Heart left ventricle (tissue), 16 donors: ENCODE measurements at regions not wholly inside any gene's neighbourhood (a gene's known extent, or its start where the extent isn't known, plus 50 kb on each side); places are given as distances from the start of the nearest gene placed in this dataset.

ENCODE experiments used
- ATAC-seq, 4 donors: fragments of 200-7000 bp; cut with Tn5 transposase; one replicate each; pipeline ENCODE4 v1.9.1; 2020 to 2022; ENCODE audit warnings: moderate library complexity in 4 of 4, mild to moderate bottlenecking in 3 of 4, moderate number of reproducible peaks in 1 of 4
- DNase-seq, 5 donors: peaks; one replicate each; pipeline ENCODE4 v3.0.0-alpha.2; 2020
- H3K27ac ChIP-seq, 12 donors: fragments of 200-600 bp; sonication (generic) in 4 of 12; one replicate each; pipeline versions ENCODE4 v1.5.0 to v1.8.0; 2016 to 2022; ENCODE audit warnings: mild to moderate bottlenecking in 2 of 12
- H3K27me3 ChIP-seq, 9 donors: fragments of 200-600 bp; sonication (generic) in 2 of 9; one replicate each; pipeline versions ENCODE4 v1.5.1 to v1.8.0; 2016 to 2022; ENCODE audit warnings: mild to moderate bottlenecking in 3 of 9
- H3K36me3 ChIP-seq, 9 donors: fragments of 200-600 bp; sonication (generic) in 2 of 9; one replicate each; pipeline versions ENCODE4 v1.5.0 to v1.8.0; 2018 to 2022; ENCODE audit warnings: mild to moderate bottlenecking in 2 of 9
- H3K4me1 ChIP-seq, 12 donors: fragments of 200-600 bp; sonication (generic) in 4 of 12; one replicate each; pipeline versions ENCODE4 v1.5.0 to v1.8.0; 2016 to 2022; ENCODE audit warnings: mild to moderate bottlenecking in 3 of 12
- H3K4me3 ChIP-seq, 12 donors: fragments of 200-600 bp; sonication (generic) in 4 of 12; one replicate each; pipeline versions ENCODE4 v1.5.0 to v1.8.0; 2017 to 2022; ENCODE audit warnings: mild to moderate bottlenecking in 9 of 12, moderate library complexity in 4 of 12
- H3K9me3 ChIP-seq, 12 donors: fragments of 200-600 bp; sonication (generic) in 4 of 12; one replicate each; pipeline versions ENCODE4 v1.5.0 to v1.8.0; 2016 to 2022; ENCODE audit warnings: mild to moderate bottlenecking in 1 of 12
- POLR2A ChIP-seq, 2 donors: fragments of 450-650 bp; IDR thresholded peaks; one replicate each; pipeline ENCODE4 v1.6.1; 2017; ENCODE audit warnings: antibody characterized with exemption in 2 of 2, mild to moderate bottlenecking in 2 of 2, moderate library complexity in 2 of 2
- WGBS, 4 donors: extraction: QIAGEN DNeasy Blood & Tissue Kit in 2 of 4; methylation state at CpG; one replicate each; pipeline versions ENCODE4 v1.1.5 to v1.1.7; 2013 to 2018; 5-methylcytosine and 5-hydroxymethylcytosine counted together
- intact Hi-C, 10 donors: fragments of 100-400 bp; cut with DNase I; formaldehyde crosslinking; loops; one replicate each; pipeline versions ENCODE4 v1.11.1 to v1.14.2; 2022
- TF ChIP-seq, protein P1 (sequence below), 12 donors: fragments of 200-600 bp; sonication (generic) in 4 of 12; IDR thresholded peaks; one replicate each; pipeline versions ENCODE4 v1.5.0 to v1.8.0; 2018 to 2022; ENCODE audit warnings: antibody characterized with exemption in 12 of 12, mild to moderate bottlenecking in 5 of 12
- donor health status: ischemic (EF 13 %, LVEDD 7.1; RV severe dilation, severe dysfunction).
- donor health status: healthy with polysubstance abuse.
- donor health status: DM: no; HTN: yes; CAD: no.
- donor health status: DM: no; HTN: no; CAD: no.
- donor health status: ischemic (EF 25% LVEDD 6.9; RV normal size, moderate dysfunction).
- donor health status: ischemic (EF 25% LVEDD 5.7; RV mildly dilated, moderate dysfunction).
- donor health status: healthy.
- donor health status: DM: yes; HTN: yes; CAD: no.
- donor health status: ischemic (EF 35%, LVEDD 5.7; RV mildly dilated, moderate dysfunction).
- donor health status: nonischemic (EF 11% LVEDD 7.7; RV severe dilation, severe dysfunction).
- donor health status: DM: yes; HTN: yes; CAD: no.
- donor health status: PGD.
- donor health status: ischemic (EF 29% LVEDD 5.4; RV normal size, mild dysfunction).
- donor health status: nonischemic (EF 23%, LVEDD 6.1; RV moderate dilation, normal function).

DNA sequence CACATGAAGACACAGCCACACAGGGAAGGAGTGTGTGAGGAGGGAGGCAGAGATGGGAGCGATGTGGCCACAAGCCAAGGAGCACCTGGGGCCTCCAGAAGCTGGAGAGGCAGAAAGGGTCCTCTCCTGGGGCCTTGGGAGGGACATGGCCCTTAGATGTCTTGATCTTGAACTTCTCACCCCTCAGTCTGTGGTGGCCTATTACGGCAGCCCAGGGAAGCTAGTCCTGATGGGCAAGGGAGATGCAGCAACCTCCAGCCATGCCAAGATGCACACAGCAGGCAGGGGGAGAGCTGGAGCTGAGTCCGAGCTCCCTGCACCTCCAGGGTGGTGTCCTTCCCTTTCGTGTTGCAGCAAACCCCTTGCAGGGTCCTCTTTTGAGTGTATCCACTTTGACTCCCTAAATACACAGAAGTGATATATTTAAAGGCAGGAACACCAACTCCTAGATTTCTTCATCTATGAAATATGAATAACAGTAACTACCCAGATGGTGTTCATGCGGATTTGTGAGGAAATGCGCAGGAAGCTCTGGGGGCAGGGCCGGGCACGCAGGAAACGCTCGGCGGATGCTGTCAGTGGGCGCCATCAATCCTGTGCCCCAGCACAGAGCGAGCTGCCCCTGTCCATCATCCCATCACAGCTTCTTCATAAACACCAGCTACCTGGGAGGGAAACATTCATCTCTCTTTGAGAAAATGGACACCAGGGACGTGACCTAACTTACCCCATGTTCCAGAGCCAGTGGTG lies 230.4 kb upstream of the MYT1L start:
- TF ChIP-seq, protein P1, sequence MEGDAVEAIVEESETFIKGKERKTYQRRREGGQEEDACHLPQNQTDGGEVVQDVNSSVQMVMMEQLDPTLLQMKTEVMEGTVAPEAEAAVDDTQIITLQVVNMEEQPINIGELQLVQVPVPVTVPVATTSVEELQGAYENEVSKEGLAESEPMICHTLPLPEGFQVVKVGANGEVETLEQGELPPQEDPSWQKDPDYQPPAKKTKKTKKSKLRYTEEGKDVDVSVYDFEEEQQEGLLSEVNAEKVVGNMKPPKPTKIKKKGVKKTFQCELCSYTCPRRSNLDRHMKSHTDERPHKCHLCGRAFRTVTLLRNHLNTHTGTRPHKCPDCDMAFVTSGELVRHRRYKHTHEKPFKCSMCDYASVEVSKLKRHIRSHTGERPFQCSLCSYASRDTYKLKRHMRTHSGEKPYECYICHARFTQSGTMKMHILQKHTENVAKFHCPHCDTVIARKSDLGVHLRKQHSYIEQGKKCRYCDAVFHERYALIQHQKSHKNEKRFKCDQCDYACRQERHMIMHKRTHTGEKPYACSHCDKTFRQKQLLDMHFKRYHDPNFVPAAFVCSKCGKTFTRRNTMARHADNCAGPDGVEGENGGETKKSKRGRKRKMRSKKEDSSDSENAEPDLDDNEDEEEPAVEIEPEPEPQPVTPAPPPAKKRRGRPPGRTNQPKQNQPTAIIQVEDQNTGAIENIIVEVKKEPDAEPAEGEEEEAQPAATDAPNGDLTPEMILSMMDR (IDR thresholded peaks at IDR 0.05) = no peak
- no peak for TF ChIP-seq POLR2A (IDR thresholded peaks at IDR 0.05)
- intact Hi-C loops = no loop called here
- WGBS, 4 donors = 80 to 86% (median 84%) methylated on average over 14 of the region's 14 CpGs
- no peaks in the 10 kb centered on the region for H3K27me3 ChIP-seq
- no peak overlapping the region for H3K27ac ChIP-seq
- no peaks in the 10 kb centered on the region for H3K36me3 ChIP-seq
- ATAC-seq (no peak), DNase-seq (no peak)
- H3K4me1 ChIP-seq = no peaks in the 10 kb centered on the region
- no peaks in the 10 kb centered on the region for H3K9me3 ChIP-seq
- no peak overlapping the region for H3K4me3 ChIP-seq

DNA sequence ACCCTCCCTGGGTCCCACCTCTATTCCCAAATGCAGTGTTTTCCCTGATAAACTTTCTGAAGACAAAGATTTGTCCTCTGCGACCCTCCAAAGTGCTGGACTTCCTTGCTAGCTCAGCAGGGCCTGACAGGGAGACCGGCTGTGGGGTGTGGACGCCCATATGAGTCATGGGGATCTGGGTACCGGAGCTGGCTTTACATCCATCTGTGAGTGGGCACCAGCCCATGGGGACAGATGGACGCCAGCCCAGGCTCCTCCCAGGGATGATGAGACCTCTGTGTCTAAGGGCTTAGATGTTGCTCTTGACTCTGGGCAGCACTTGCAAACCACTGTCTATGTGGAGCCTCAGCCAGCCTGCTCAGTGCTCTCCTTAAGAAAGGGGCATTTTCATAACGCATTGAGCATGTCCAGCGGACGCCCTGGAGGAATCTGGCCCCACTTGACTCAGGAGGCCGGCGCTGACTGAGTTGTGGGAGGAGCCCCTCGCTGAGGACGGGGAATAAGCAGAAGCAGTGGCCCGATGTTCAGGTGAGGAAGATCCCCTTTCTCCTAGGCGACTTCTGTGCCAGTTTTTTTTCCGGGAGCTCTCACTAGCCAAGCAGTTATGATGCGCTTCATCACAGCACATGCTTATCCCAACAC lies 229.4 kb upstream of the MYT1L start:
- WGBS, 4 donors = 73 to 81% (median 78%) methylated on average over 13 to 16 of the region's 16 CpGs
- TF ChIP-seq, protein P1 (IDR thresholded peaks at IDR 0.05) = no peak
- TF ChIP-seq POLR2A (IDR thresholded peaks at IDR 0.05) = no peak
- Histone ChIP-seq H3K4me3 (no peak overlapping the region), H3K27me3 (no peaks in the 10 kb centered on the region), H3K4me1 (no peaks in the 10 kb centered on the region), H3K36me3 (no peaks in the 10 kb centered on the region), H3K9me3 (peaks cover 0 to 2% (median 0%) of the 10 kb centered on the region in 12 donors), H3K27ac (no peak overlapping the region)
- ATAC-seq (no peak), DNase-seq (no peak)
- intact Hi-C loops = no loop called here

DNA sequence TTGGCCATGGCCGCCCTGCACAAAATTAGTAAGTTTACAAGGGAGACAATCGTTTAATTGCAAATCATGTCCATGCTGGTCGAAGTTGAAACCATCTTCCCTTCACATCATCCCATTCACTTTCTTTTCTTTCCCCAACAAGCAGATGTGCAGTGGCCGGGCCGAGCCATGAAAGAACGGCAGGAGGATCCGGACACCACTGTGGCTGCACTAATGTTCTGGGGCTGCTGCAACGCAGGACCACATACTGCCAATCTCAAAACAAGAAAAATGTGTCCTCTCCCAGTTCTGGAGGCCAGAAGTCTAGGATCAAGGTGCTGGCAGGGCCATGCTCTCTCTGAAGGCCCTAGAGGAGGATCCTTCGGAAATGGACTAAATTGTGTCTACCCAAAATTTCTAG lies 227.4 kb upstream of the MYT1L start:
- peaks cover 0 to 11% (median under 1%) of the 10 kb centered on the region in 12 donors for H3K9me3 ChIP-seq
- H3K4me3 ChIP-seq = no peak overlapping the region
- ATAC-seq (no peak), DNase-seq (no peak)
- 78 to 84% (median 82%) methylated on average over 9 of the region's 9 CpGs for WGBS, 4 donors
- no peak for TF ChIP-seq POLR2A (IDR thresholded peaks at IDR 0.05)
- TF ChIP-seq, protein P1 (IDR thresholded peaks at IDR 0.05) = no peak
- H3K27ac ChIP-seq = no peak overlapping the region
- intact Hi-C loops = no loop called here
- H3K4me1 ChIP-seq = no peaks in the 10 kb centered on the region
- H3K27me3 ChIP-seq = no peaks in the 10 kb centered on the region
- H3K36me3 ChIP-seq = no peaks in the 10 kb centered on the region

DNA sequence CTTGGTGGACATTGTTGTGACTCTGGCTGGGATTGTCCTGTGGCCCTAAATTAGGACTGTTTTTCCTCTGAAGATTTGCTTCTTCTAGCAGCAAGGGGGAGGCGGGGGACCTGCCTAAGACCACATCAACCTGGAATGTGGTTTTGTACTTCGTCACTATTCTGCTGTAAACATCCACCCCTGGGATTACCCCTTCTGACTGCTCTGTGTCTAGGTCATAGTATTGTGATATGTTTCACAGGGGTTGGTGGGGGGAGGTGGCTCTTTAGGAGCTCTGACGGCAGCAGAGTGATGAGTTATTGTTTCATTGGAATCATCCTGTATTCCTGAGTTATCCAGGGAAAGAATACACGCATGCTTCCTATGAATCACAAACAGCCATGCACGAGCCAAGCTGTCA lies 226.4 kb upstream of the MYT1L start:
- H3K4me3 ChIP-seq = no peak overlapping the region
- 68 to 71% (median 69%) methylated on average over 5 of the region's 5 CpGs for WGBS, 4 donors
- no peak overlapping the region for H3K27ac ChIP-seq
- DNase-seq (no peak), ATAC-seq (no peak)
- intact Hi-C loops = no loop called here
- no peaks in the 10 kb centered on the region for H3K27me3 ChIP-seq
- peaks cover 0 to 21% (median 8%) of the 10 kb centered on the region in 12 donors for H3K9me3 ChIP-seq
- no peaks in the 10 kb centered on the region for H3K36me3 ChIP-seq
- TF ChIP-seq POLR2A (IDR thresholded peaks at IDR 0.05) = no peak
- TF ChIP-seq, protein P1 (IDR thresholded peaks at IDR 0.05) = no peak
- no peaks in the 10 kb centered on the region for H3K4me1 ChIP-seq
